SW480 (cell line): ENCODE measurements at regions not wholly inside any gene's neighbourhood (a gene's known extent, or its start where the extent isn't known, plus 50 kb on each side); places are given as distances from the start of the nearest gene placed in this dataset.

Experiments
- DNase-seq: peaks from one replicate; pipeline ENCODE4 v3.0.0-alpha.2; 2016; ENCODE audit warnings: low spot score

GRCh38 chr14:71709987-71710386, 222.2 kb upstream of the RGS6 start:
- no peak for DNase-seq

GRCh38 chr14:71711125-71711524, 221.1 kb upstream of the RGS6 start:
- no peak for DNase-seq

GRCh38 chr14:71711619-71712018, 220.6 kb upstream of the RGS6 start:
- DNase-seq, result no peak

- DNase-seq, result no peak
Measured at GRCh38 chr14:71712478-71712877, 219.8 kb upstream of the RGS6 start.

- no peak for DNase-seq
Measured at GRCh38 chr14:71713016-71713415, 219.2 kb upstream of the RGS6 start.

GRCh38 chr14:71713451-71713850, 218.8 kb upstream of the RGS6 start:
- no peak for DNase-seq

- DNase-seq, result no peak
Measured at GRCh38 chr14:71714225-71714624, 218.0 kb upstream of the RGS6 start.

- no peak for DNase-seq
Measured at GRCh38 chr14:71716041-71716772, 216.0 kb upstream of the RGS6 start.

GRCh38 chr14:71720978-71721624, 211.1 kb upstream of the RGS6 start:
- DNase-seq, result peak; percentile 54

- no peak for DNase-seq
Measured at GRCh38 chr14:71721791-71722190, 210.4 kb upstream of the RGS6 start.

GRCh38 chr14:71722885-71723284, 209.3 kb upstream of the RGS6 start:
- DNase-seq, result no peak

GRCh38 chr14:71725922-71726579, 206.2 kb upstream of the RGS6 start:
- no peak for DNase-seq

- no peak for DNase-seq
Measured at GRCh38 chr14:71726580-71727021, 205.6 kb upstream of the RGS6 start.

GRCh38 chr14:71728386-71728785, 203.8 kb upstream of the RGS6 start:
- DNase-seq, result no peak

- no peak for DNase-seq
Measured at GRCh38 chr14:71729596-71729995, 202.6 kb upstream of the RGS6 start.

GRCh38 chr14:71730471-71730870, 201.8 kb upstream of the RGS6 start:
- DNase-seq, result no peak

GRCh38 chr14:71731096-71731495, 201.1 kb upstream of the RGS6 start:
- no peak for DNase-seq

GRCh38 chr14:71733210-71733883, 198.9 kb upstream of the RGS6 start:
- DNase-seq, result no peak

GRCh38 chr14:71734076-71734475, 198.2 kb upstream of the RGS6 start:
- DNase-seq, result no peak

GRCh38 chr14:71734885-71735284, 197.3 kb upstream of the RGS6 start:
- DNase-seq, result no peak

GRCh38 chr14:71737760-71738159, 194.5 kb upstream of the RGS6 start:
- DNase-seq, result no peak

- peak; percentile 62 for DNase-seq
Measured at GRCh38 chr14:71739273-71739990, 192.8 kb upstream of the RGS6 start.
